Kasumi-1 (cell line): ENCODE measurements at regions not wholly inside any gene's neighbourhood (a gene's known extent, or its start where the extent isn't known, plus 50 kb on each side); places are given as distances from the start of the nearest gene placed in this dataset.
"Not testable (repeated sequence)": the region's sequence is repeated elsewhere in the genome, so short reads cannot be mapped to it uniquely, and the experiment has no call there.

Source experiments
- DNase-seq, 2 experiments: peaks; one replicate each; lab custom pipeline; 2025; lab: John Stamatoyannopoulos, UW

GRCh38 chr5:130836729-130837649, 328.1 kb downstream of the HINT1 start:
- no peak for DNase-seq

GRCh38 chr5:130817598-130818384, 347.3 kb downstream of the HINT1 start:
- not testable (repeated sequence) for DNase-seq

DNA sequence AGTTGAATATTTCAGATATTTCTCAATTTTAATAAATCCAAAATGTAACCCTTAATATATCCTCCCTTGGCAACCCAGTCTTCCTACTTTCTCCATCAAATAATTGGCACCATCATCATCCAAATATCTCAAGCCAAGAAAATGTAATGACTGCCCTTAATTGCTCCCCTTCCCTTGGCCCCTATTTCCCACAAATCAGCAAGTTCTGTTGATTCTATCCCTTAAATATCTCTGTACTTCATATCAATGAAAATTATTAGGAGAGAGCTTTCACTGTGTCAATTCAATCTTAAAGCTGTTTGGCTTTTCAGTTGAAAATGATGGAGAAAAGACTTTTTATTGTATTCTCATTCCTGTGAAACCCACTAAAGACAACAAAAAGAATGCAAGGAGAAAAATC, 349.8 kb downstream of the HINT1 start:
- no peak for DNase-seq

- no peak for DNase-seq
Measured at GRCh38 chr5:130808691-130809090, 356.4 kb downstream of the HINT1 start.

DNA sequence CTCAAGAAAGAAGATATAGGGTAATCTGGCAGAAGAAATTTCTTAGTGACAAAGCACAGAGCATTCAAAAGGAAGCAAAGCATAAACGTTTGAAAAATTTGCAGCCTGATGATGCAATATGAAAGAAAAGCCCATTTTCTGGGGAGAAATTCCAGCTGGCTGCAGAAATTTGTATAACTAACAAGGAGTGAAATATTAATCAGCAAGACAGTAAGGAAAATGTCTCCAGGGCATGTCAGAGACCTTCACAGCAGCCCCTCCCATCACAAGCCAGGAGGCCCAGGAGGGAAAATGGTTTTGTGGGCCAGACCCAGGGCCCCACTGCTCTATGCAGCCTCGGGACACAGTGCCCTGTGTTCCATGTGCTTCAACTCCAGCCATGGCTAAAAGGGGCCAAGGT, 359.4 kb downstream of the HINT1 start:
- no peak for DNase-seq

DNA sequence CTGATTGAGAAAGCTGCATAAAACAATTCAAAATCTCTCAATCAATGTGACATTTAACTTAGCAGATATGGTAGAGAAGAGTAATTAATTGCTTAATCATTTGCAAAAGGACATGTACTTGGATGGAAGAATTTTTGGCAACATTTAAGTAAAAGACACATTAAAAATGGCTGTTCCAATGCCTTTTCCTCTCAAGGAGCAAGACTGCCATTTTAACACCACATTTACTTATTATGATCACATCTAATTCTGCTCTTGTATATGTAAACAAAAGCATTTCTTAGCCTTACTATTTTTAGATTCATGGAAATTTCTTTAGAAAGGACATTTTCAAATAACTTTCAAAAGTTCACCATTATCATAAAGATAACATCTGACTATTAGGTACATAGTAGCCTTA, 360.0 kb downstream of the HINT1 start:
- DNase-seq, result no peak

- DNase-seq, result no peak
Measured at GRCh38 chr5:130801963-130802362, 363.1 kb downstream of the HINT1 start.

DNA sequence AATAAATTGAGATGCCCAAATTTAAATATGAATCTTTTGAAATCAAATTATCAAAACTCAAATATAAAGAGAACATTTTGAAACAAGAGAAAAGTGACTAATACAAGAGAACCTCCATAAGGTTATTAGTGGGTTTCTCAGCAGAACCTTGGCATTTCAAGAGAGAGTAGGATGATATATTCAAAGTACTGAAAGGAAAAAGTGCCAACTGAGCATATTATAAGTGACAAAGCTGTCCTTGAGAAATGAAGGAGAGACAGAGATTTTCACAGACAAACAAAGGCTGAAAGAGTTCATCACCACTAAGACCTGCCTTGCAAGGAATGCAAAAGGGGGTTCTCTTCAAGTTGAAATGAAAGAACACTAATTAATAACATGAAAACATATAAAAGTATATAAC, 366.0 kb downstream of the HINT1 start:
- no peak for DNase-seq

DNA sequence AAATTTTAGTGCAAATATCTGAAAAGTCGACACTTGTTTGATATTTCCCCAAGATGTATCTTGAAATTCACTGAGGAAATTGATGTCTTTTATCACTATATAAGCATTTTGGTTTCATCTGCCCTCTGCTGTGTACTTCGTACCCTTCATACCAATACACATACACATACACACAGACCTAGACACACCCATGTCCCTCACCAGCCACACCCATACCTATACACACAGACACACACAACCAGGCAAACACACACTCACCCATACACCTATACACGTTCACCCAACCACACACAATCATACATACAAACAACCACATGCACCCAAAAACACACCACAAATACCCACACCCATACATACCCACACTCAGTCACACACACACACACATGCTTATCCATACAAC, 367.8 kb downstream of the HINT1 start:
- DNase-seq, result no peak

DNA sequence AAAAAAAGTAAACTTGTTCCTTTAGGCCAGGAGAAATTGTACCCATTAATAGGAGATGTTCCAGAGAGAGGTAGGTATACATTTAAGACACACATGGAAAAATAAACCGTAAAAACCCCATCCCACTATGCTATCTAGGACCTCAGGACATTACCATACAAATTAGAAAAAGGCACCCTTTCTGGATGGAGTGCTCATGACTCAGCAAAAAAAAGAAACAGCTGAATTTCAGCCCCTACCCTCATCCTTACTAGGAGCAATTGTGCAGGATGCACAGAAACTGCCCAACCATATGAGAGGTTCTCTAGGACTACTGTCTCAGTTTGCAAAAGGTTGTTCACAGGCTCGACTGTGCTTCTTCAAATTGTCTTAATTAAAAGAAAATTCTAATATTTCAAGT, 368.2 kb downstream of the HINT1 start:
- DNase-seq, result no peak

- DNase-seq, result no peak
Measured at GRCh38 chr5:130796032-130796431, 369.0 kb downstream of the HINT1 start.

DNA sequence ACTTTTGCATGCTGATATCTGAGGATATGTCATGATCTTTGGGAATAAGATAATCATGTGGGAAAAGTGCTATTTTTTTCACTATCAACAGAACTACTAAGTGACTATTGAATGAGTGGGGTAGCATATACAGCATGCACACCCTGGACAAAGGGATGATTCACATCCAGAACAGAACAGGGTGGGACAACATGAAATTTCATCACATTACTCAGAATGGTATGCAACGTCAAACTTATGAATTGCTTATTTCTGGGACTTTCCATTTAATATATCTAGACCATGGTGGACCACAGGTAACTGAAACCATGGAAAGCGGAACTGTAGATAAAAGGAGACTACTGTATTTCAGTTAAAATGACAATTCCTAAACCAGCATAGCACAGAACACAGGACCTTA, 370.0 kb downstream of the HINT1 start:
- no peak for DNase-seq

GRCh38 chr5:130777794-130778193, 387.3 kb downstream of the HINT1 start:
- DNase-seq, result no peak

DNA sequence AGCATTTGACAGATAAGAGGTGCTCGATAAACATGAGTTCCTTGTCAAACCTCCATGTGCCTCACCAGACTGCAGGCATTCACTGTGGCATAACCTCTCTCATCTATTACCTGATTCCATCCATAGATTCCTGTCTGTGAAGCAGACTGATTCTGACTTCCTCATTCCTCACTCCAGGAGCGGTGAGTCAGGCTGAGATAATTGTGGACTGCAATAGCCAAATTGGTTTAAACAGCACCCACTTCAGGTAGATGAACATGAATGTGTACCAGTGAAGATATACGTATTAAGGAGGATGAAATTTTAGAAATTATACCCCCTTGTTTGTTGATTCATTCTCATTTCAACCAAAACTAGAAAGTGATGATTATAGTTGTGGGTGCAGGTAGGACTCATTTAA, 391.2 kb downstream of the HINT1 start:
- DNase-seq, result no peak

DNA sequence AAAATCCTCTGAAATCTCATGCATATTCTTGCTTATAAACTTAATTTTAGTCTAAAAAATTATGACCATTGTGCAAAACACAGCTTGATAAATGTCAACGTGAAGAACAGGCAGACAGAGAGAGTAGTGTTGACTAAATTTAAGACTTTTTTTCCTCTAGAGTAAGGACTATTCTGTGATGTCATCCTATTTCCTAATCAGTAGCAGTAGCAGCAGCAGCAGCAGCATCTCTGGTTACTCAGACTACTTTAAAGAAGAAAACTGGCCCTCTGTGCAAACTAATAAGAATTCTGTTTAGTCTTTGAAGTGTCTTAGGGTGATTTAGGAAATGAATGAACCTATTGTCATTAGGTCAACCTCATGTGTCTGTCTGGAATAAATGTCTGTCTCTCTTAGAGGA, 403.0 kb downstream of the HINT1 start:
- DNase-seq, result no peak

DNA sequence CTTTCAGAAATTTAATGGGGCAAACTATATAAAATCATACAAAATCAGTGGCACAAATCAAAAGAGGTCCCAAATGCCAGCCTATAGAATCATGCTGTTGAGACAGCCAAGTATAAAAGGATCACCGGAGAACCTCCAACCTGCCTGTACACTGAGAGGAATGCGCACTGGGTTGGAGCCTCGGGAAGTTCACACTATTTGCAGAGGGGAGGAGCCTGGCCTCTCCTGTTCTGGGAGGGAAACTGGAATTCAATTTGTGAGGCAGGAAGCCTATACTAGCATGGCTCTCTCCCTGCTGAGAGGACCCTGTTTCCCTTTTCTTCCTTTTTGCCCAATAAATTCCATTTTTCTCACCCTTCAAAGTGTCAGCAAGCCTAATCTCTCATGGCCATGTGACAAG, 406.0 kb downstream of the HINT1 start:
- no peak for DNase-seq

DNA sequence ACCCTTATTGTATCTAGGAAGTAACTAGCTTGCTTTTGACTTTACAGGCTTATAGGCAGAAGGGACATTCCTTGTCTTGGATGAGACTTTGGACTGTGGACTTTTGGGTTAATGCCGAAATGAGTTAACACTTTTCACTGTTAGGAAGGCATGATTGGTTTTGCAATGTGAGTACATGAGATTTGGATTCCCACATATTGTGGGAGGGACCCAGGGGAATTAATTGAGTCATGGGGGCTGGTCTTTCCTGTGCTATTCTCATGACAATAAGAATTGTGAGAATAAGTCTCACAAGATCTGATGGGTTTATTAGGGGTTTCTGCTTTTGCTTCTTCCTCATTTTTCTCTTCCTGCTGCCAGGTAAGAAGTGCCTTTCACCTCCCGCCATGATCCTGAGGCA, 417.5 kb downstream of the HINT1 start:
- DNase-seq, result no peak

- not testable (repeated sequence) for DNase-seq
Measured at GRCh38 chr5:130746641-130747040, 418.4 kb downstream of the HINT1 start.

GRCh38 chr5:130743092-130743491, 422.0 kb downstream of the HINT1 start:
- no peak for DNase-seq

- DNase-seq, result no peak
Measured at GRCh38 chr5:130740047-130740569, 424.9 kb downstream of the HINT1 start.

DNA sequence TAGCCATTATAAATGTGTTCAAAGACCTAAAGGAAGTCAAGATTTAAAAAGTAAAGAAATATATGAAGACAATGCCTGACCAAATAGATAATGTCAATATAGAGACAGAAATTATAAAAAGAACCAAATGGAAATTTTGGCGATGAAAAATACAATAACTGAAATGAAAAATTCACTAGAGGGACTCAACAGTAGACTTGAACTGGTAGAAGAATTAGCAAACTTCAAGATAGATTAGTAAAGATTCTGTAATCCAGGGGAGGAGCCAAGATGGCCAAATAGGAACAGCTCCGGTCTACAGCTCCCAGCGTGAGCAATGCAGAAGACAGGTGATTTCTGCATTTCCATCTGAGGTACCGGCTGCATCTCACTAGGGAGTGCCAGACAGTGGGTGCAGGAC, 433.2 kb downstream of the HINT1 start:
- no peak for DNase-seq

GRCh38 chr5:130729541-130729940, 435.5 kb downstream of the HINT1 start:
- no peak for DNase-seq

GRCh38 chr5:130727830-130728229, 437.2 kb downstream of the HINT1 start:
- no peak for DNase-seq
